ENCODE measurements at regions not wholly inside any gene's neighbourhood (a gene's known extent, or its start where the extent isn't known, plus 50 kb on each side); places are given as distances from the start of the nearest gene placed in this dataset.
A peak's percentile ranks its signal among the peaks of the same experiment; 100 is the strongest.

DNA sequence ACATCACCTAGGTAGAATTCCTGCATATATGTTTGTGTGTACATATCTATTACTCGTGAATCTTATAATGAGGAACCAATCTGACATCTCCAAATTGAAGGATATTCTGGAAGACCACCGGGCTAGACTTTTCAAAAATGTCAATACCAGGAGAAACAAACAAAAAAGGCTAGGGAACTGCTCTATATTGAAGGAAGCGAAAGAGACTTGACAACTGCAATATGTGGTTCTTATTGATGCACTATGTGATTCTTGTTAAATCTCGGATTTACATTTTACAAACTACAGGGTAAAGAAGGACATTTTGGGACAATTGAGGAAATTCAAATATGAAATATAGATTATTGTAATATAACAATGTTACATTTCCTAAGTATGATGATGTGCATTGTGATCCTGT, 137.5 kb upstream of the CCDC54 start:
- Mint-ChIP-seq H3K4me1 (peaks cover 17% of the 10 kb centered on the region), H3K9me3 (ENCODE audit: low read depth) (no peaks in the 10 kb centered on the region), H3K4me3 (peak overlapping the region; percentile 86), H3K36me3 (ENCODE audit: low read depth) (no peaks in the 10 kb centered on the region), H3K27ac (no peak overlapping the region), H3K27me3 (peaks cover 6% of the 10 kb centered on the region)
- DNase-seq (no peak), ATAC-seq (no peak)
- POLR2A ChIA-PET = no interaction called here
- CTCF ChIA-PET = interaction anchor here (0.6 to 1.0 kb wide), 2 partner anchors 24 to 182 kb away, joined by 3 read pairs; no protein-coding TSS in a partner anchor
- intact Hi-C loops (cut with DNase I, micrococcal nuclease) = loop anchor here (1.0 to 10.0 kb wide), 8 partner anchors 31 to 1238 kb away; partner anchors contain the start of gene BBX (in 1 of the 2)

GRCh38 chr3:107240183-107241091, 136.8 kb upstream of the CCDC54 start:
- peak overlapping the region; percentile 47 for H3K27ac Mint-ChIP-seq
- peak overlapping the region; percentile 86 for H3K4me3 Mint-ChIP-seq
- intact Hi-C loops (cut with DNase I, micrococcal nuclease) = loop anchor here in 1 of 2 experiments (1.0 to 5.0 kb wide), 4 partner anchors 30 to 437 kb away; no protein-coding TSS in a partner anchor
- H3K36me3 Mint-ChIP-seq (ENCODE audit: low read depth) = no peaks in the 10 kb centered on the region
- peaks cover 17% of the 10 kb centered on the region for H3K4me1 Mint-ChIP-seq
- ChIA-PET CTCF (interaction anchor here (0.7 to 1.5 kb wide), 2 partner anchors 361 to 927 kb away, joined by 4 to 5 read pairs; no protein-coding TSS in a partner anchor), POLR2A (no interaction called here)
- H3K27me3 Mint-ChIP-seq = peaks cover 6% of the 10 kb centered on the region
- DNase-seq (peak; percentile 86), ATAC-seq (peak; percentile 89)
- no peaks in the 10 kb centered on the region for H3K9me3 Mint-ChIP-seq (ENCODE audit: low read depth)

- Mint-ChIP-seq H3K36me3 (ENCODE audit: low read depth) (peaks cover 2% of the 10 kb centered on the region), H3K27me3 (peaks cover 4% of the 10 kb centered on the region), H3K4me1 (peaks cover 11% of the 10 kb centered on the region), H3K27ac (peak overlapping the region; percentile 47), H3K4me3 (peak overlapping the region; percentile 86), H3K9me3 (ENCODE audit: low read depth) (no peaks in the 10 kb centered on the region)
- DNase-seq (peak; percentile 27), ATAC-seq (no peak)
- ChIA-PET CTCF (interaction anchor here (0.7 to 1.5 kb wide), 3 partner anchors 321 to 928 kb away, joined by 3 to 5 read pairs (median 4); no protein-coding TSS in a partner anchor), POLR2A (no interaction called here)
- intact Hi-C loops (cut with DNase I, micrococcal nuclease) = loop anchor here in 1 of 2 experiments (2.0 to 5.0 kb wide), 2 partner anchors 30 to 436 kb away; no protein-coding TSS in a partner anchor
These were observed 136.0 kb upstream of the CCDC54 start for GRCh38 chr3:107241217-107241616.

- CTCF ChIA-PET = interaction anchor here (0.6 to 1.3 kb wide), 2 partner anchors 30 to 349 kb away, joined by 3 to 4 read pairs; no protein-coding TSS in a partner anchor
- intact Hi-C loops (cut with DNase I, micrococcal nuclease) = loop anchor here in 1 of 2 experiments (5.0 kb wide), 1 partner anchor 435 kb away; no protein-coding TSS in a partner anchor
These were observed 134.7 kb upstream of the CCDC54 start for GRCh38 chr3:107242579-107242978.

DNA sequence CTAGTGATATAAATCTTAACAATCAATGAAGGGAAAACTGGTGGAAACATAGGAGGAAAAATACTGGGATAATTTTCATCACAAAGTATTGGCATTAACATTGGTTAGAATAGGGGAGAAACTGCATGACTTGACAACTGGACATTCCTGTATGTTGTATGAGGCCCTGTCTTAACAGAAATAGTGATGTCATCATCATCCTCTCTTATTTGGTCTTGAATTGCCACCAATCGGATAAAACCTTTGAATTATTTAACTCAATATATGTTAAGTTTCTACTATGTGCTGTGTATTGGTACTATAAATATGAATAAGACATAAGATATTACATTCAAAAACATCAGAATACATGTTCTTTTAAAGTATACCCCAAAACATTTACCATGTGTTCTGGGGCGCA, 130.1 kb upstream of the CCDC54 start:
- peaks cover 2% of the 10 kb centered on the region for H3K36me3 Mint-ChIP-seq (ENCODE audit: low read depth)
- no peaks in the 10 kb centered on the region for H3K9me3 Mint-ChIP-seq (ENCODE audit: low read depth)
- no peaks in the 10 kb centered on the region for H3K27me3 Mint-ChIP-seq
- POLR2A ChIA-PET = no interaction called here
- DNase-seq (no peak), ATAC-seq (no peak)
- CTCF ChIA-PET = interaction anchor here (0.6 to 2.1 kb wide), 2 partner anchors 10 to 136 kb away, joined by 3 to 14 read pairs; no protein-coding TSS in a partner anchor
- no peak overlapping the region for H3K4me3 Mint-ChIP-seq
- H3K27ac Mint-ChIP-seq = no peak overlapping the region
- H3K4me1 Mint-ChIP-seq = peaks cover 3% of the 10 kb centered on the region
- intact Hi-C loops (cut with DNase I, micrococcal nuclease) = no loop called here

More at GRCh38 chr3:107242579-107242978, 134.7 kb upstream of the CCDC54 start:
- Mint-ChIP-seq H3K36me3 (ENCODE audit: low read depth) (peaks cover 2% of the 10 kb centered on the region), H3K4me3 (no peak overlapping the region), H3K27ac (no peak overlapping the region), H3K9me3 (ENCODE audit: low read depth) (no peaks in the 10 kb centered on the region), H3K4me1 (peaks cover 10% of the 10 kb centered on the region), H3K27me3 (peaks cover 4% of the 10 kb centered on the region)
- DNase-seq (no peak), ATAC-seq (no peak)
- POLR2A ChIA-PET = no interaction called here

DNA sequence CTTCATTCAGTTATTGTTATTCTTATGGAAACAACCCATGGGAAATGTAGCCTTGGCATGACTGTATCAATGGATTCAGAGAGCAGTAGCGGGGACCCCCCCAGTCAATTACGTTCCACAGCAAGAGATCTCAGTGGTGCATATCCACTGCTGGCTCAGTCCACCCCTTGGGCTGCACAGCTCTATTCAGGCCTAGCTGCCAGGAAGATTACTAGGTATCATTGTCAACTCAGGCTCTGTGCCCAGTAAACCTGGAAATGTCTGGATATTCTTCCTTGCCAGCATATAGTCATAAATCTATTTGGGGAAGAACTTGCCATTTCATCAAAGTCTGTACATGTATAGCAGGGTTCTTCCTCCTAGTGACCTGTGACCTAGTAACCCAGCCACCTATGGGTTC, 128.1 kb upstream of the CCDC54 start:
- H3K27ac Mint-ChIP-seq = no peak overlapping the region
- no peak overlapping the region for H3K4me3 Mint-ChIP-seq
- intact Hi-C loops (cut with DNase I, micrococcal nuclease) = no loop called here
- ChIA-PET CTCF (no interaction called here), POLR2A (no interaction called here)
- peaks cover 2% of the 10 kb centered on the region for H3K36me3 Mint-ChIP-seq (ENCODE audit: low read depth)
- H3K27me3 Mint-ChIP-seq = no peaks in the 10 kb centered on the region
- DNase-seq = no peak
- H3K4me1 Mint-ChIP-seq = no peaks in the 10 kb centered on the region
- no peaks in the 10 kb centered on the region for H3K9me3 Mint-ChIP-seq (ENCODE audit: low read depth)
- no peak for ATAC-seq

GRCh38 chr3:107250221-107250620, 127.0 kb upstream of the CCDC54 start:
- ATAC-seq = no peak
- Mint-ChIP-seq H3K27ac (no peak overlapping the region), H3K9me3 (ENCODE audit: low read depth) (no peaks in the 10 kb centered on the region), H3K27me3 (peaks cover 5% of the 10 kb centered on the region), H3K4me3 (no peak overlapping the region), H3K36me3 (ENCODE audit: low read depth) (peaks cover 2% of the 10 kb centered on the region), H3K4me1 (no peaks in the 10 kb centered on the region)
- POLR2A ChIA-PET = no interaction called here
- no peak for DNase-seq
- intact Hi-C loops (cut with DNase I, micrococcal nuclease) = no loop called here
- CTCF ChIA-PET = no interaction called here

DNA sequence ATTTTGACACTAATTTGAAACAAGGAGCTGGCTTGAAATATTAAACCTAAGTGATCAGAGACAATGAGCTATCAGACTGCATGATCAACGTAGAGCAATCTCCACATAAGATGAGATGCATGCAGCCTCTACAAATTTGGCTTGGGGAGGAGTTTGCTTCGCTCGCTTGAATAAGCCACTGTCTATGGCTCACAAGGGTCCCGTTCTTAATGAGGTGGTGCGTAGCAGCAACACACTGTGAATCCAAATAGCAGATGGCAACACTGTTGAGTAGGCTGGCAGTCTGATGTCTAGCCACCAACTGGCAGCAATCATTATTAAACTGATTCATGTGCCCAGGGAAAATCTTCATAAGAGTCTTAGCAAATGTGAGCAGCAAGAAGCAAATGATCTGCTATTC, 125.4 kb upstream of the CCDC54 start:
- ChIA-PET POLR2A (no interaction called here), CTCF (interaction anchor here (0.6 kb wide), 1 partner anchor 186 kb away, joined by 4 read pairs; no protein-coding TSS in a partner anchor)
- Mint-ChIP-seq H3K36me3 (ENCODE audit: low read depth) (no peaks in the 10 kb centered on the region), H3K4me1 (no peaks in the 10 kb centered on the region), H3K27me3 (peaks cover 5% of the 10 kb centered on the region), H3K27ac (no peak overlapping the region), H3K4me3 (no peak overlapping the region), H3K9me3 (ENCODE audit: low read depth) (no peaks in the 10 kb centered on the region)
- DNase-seq (no peak), ATAC-seq (no peak)
- intact Hi-C loops (cut with DNase I, micrococcal nuclease) = no loop called here

DNA sequence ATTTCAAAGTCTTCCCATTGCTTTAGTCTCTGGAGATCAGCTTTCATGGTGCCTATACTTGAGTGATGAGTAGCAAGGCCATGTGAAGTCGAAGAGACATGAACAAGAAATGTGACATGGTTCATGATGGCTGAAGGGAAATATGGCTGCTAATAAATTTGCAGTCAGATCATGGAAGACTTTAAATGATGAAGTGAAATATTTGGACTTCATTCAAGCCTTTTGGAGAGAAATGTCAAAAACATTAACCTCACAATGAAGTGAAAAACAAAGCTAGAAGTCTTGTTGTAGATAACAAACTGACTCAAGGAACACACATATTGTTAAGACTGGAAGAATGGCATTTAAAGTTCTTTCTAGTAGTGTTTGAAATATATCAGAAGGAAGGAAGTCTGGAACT, 120.3 kb upstream of the CCDC54 start:
- DNase-seq (no peak), ATAC-seq (no peak)
- intact Hi-C loops (cut with DNase I, micrococcal nuclease) = no loop called here
- no peak overlapping the region for H3K4me3 Mint-ChIP-seq
- H3K9me3 Mint-ChIP-seq (ENCODE audit: low read depth) = no peaks in the 10 kb centered on the region
- no peaks in the 10 kb centered on the region for H3K36me3 Mint-ChIP-seq (ENCODE audit: low read depth)
- ChIA-PET POLR2A (no interaction called here), CTCF (interaction anchor here (0.6 to 1.2 kb wide), 4 partner anchors 10 to 222 kb away, joined by 3 to 4 read pairs (median 4); no protein-coding TSS in a partner anchor)
- H3K27me3 Mint-ChIP-seq = peaks cover 12% of the 10 kb centered on the region
- no peaks in the 10 kb centered on the region for H3K4me1 Mint-ChIP-seq
- H3K27ac Mint-ChIP-seq = no peak overlapping the region

- DNase-seq = no peak
- no peak overlapping the region for H3K27ac Mint-ChIP-seq
These were observed 118.9 kb upstream of the CCDC54 start for GRCh38 chr3:107258300-107258699.

DNA sequence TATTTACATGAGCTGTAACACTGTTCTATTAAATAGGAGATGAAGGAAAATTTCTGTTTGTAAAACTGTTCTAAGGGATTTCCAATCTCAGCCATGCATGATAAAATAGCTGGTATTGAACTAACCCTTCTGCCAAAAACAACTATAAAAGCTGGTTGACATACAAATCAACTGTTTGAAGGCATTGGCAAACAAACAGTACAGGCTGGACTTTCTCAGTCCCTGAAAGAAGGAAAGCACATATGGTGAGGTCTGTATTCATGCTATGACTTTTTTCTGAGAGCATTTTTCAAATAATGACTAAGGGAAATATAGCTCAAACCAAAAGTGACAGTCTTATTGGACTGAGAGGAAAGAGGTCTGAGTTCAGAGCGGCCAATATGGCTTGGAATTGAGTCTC, 117.0 kb upstream of the CCDC54 start:
- Mint-ChIP-seq H3K9me3 (ENCODE audit: low read depth) (no peaks in the 10 kb centered on the region), H3K27ac (no peak overlapping the region), H3K4me3 (no peak overlapping the region), H3K27me3 (peaks cover 8% of the 10 kb centered on the region), H3K36me3 (ENCODE audit: low read depth) (no peaks in the 10 kb centered on the region), H3K4me1 (peaks cover 5% of the 10 kb centered on the region)
- ATAC-seq (no peak), DNase-seq (no peak)
- ChIA-PET POLR2A (no interaction called here), CTCF (interaction anchor here (1.0 to 2.2 kb wide), 4 partner anchors 12 to 417 kb away, joined by 3 to 11 read pairs (median 4); no protein-coding TSS in a partner anchor)
- intact Hi-C loops (cut with DNase I, micrococcal nuclease) = no loop called here

More at GRCh38 chr3:107258300-107258699, 118.9 kb upstream of the CCDC54 start:
- ChIA-PET CTCF (interaction anchor here (1.0 kb wide), 1 partner anchor 13 kb away, joined by 6 read pairs; no protein-coding TSS in a partner anchor), POLR2A (no interaction called here)
- ATAC-seq = no peak
- no peaks in the 10 kb centered on the region for H3K9me3 Mint-ChIP-seq (ENCODE audit: low read depth)
- no peaks in the 10 kb centered on the region for H3K36me3 Mint-ChIP-seq (ENCODE audit: low read depth)
- H3K27me3 Mint-ChIP-seq = peaks cover 12% of the 10 kb centered on the region
- no peak overlapping the region for H3K4me3 Mint-ChIP-seq
- intact Hi-C loops (cut with DNase I, micrococcal nuclease) = no loop called here
- H3K4me1 Mint-ChIP-seq = no peaks in the 10 kb centered on the region
